ENCODE measurements at regions not wholly inside any gene's neighbourhood (a gene's known extent, or its start where the extent isn't known, plus 50 kb on each side); places are given as distances from the start of the nearest gene placed in this dataset.
"Not testable (repeated sequence)": the region's sequence is repeated elsewhere in the genome, so short reads cannot be mapped to it uniquely, and the experiment has no call there.

GRCh38 chr2:129188451-129188850, 791.0 kb upstream of the RAB6C start:
- peaks cover 5% of the 10 kb centered on the region for H3K9me3 Mint-ChIP-seq
- no peaks in the 10 kb centered on the region for H3K4me1 Mint-ChIP-seq
- H3K27ac Mint-ChIP-seq = no peak overlapping the region
- H3K36me3 Mint-ChIP-seq = no peaks in the 10 kb centered on the region
- H3K4me3 Mint-ChIP-seq = no peak overlapping the region
- DNase-seq (ENCODE audit: low spot score in 2 of 2) (no peak), ATAC-seq (no peak)

GRCh38 chr2:129189617-129190319, 789.7 kb upstream of the RAB6C start:
- Mint-ChIP-seq H3K9me3 (peaks cover 5% of the 10 kb centered on the region), H3K36me3 (no peaks in the 10 kb centered on the region), H3K4me3 (no peak overlapping the region), H3K4me1 (no peaks in the 10 kb centered on the region), H3K27ac (no peak overlapping the region)
- ATAC-seq = no peak
- DNase-seq (ENCODE audit: low spot score in 2 of 2) = no peak

- Mint-ChIP-seq H3K36me3 (no peaks in the 10 kb centered on the region), H3K4me3 (no peak overlapping the region), H3K9me3 (peaks cover 5% of the 10 kb centered on the region), H3K27ac (no peak overlapping the region), H3K4me1 (no peaks in the 10 kb centered on the region)
- ATAC-seq = no peak
- no peak for DNase-seq (ENCODE audit: low spot score in 2 of 2)
Observed at GRCh38 chr2:129190494-129190893, 789.0 kb upstream of the RAB6C start.

- H3K4me1 Mint-ChIP-seq = no peaks in the 10 kb centered on the region
- no peak overlapping the region for H3K27ac Mint-ChIP-seq
- DNase-seq (ENCODE audit: low spot score in 2 of 2) (no peak), ATAC-seq (no peak)
- no peak overlapping the region for H3K4me3 Mint-ChIP-seq
- H3K9me3 Mint-ChIP-seq = peaks cover 5% of the 10 kb centered on the region
- H3K36me3 Mint-ChIP-seq = no peaks in the 10 kb centered on the region
Observed at GRCh38 chr2:129191530-129191929, 787.9 kb upstream of the RAB6C start.

- Mint-ChIP-seq H3K27ac (no peak overlapping the region), H3K9me3 (peaks cover 5% of the 10 kb centered on the region), H3K4me3 (no peak overlapping the region), H3K4me1 (no peaks in the 10 kb centered on the region), H3K36me3 (no peaks in the 10 kb centered on the region)
- ATAC-seq (no peak), DNase-seq (ENCODE audit: low spot score in 2 of 2) (no peak)
Observed at GRCh38 chr2:129192117-129192516, 787.3 kb upstream of the RAB6C start.

DNA sequence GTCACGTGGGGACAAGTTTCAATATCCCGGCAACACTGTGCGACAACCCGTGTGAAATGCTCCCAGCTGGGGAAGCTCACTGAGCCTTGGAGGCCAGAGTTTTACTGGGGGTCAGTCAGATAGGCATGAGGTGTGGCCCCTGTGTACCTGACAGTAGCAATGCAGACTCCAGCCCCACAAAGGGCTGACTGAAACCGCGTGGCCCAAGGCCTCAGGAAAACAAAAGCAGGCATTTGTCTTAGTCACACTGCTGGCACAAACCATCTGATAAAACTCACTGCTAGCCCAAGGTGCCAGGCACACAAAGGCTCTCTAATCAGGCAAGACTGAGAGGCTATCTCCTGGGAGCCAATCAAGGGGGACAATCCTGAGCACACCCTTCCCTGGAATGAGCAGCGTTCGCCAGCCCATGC, 786.6 kb upstream of the RAB6C start:
- ATAC-seq (no peak), DNase-seq (ENCODE audit: low spot score in 2 of 2) (no peak)
- Mint-ChIP-seq H3K4me3 (no peak overlapping the region), H3K9me3 (peaks cover 5% of the 10 kb centered on the region), H3K27ac (no peak overlapping the region), H3K4me1 (no peaks in the 10 kb centered on the region), H3K36me3 (no peaks in the 10 kb centered on the region)

DNA sequence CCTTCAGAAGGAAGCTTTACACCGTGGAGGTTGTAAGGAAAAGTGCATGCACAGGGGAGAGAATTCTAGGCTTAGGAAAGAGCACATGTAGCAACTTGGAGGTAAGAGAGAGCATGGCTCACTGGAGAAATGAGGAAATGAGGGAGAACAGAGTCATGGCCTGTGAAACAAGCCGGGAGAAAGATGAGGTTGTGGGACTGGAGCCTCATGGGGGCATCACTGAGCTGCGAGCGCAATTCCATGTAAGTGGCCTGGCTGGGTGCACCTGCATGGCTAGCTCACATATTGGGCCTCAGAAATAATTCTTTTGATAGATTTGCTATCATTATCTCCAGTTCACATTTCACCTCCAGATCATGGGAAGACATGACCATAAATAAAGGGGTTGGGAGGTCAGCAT, 785.5 kb upstream of the RAB6C start:
- Mint-ChIP-seq H3K27ac (no peak overlapping the region), H3K4me1 (no peaks in the 10 kb centered on the region), H3K36me3 (no peaks in the 10 kb centered on the region), H3K9me3 (peaks cover 4% of the 10 kb centered on the region), H3K4me3 (no peak overlapping the region)
- DNase-seq (ENCODE audit: low spot score in 2 of 2) (no peak), ATAC-seq (no peak)

GRCh38 chr2:129199501-129199900, 780.0 kb upstream of the RAB6C start:
- H3K36me3 Mint-ChIP-seq = no peaks in the 10 kb centered on the region
- DNase-seq (ENCODE audit: low spot score in 2 of 2) (no peak), ATAC-seq (no peak)
- no peak overlapping the region for H3K27ac Mint-ChIP-seq
- no peaks in the 10 kb centered on the region for H3K4me1 Mint-ChIP-seq
- H3K4me3 Mint-ChIP-seq = no peak overlapping the region
- no peaks in the 10 kb centered on the region for H3K9me3 Mint-ChIP-seq

- H3K4me3 Mint-ChIP-seq = no peak overlapping the region
- no peak for DNase-seq (ENCODE audit: low spot score in 2 of 2)
- no peaks in the 10 kb centered on the region for H3K36me3 Mint-ChIP-seq
- H3K27ac Mint-ChIP-seq = no peak overlapping the region
- ATAC-seq = no peak
- no peaks in the 10 kb centered on the region for H3K4me1 Mint-ChIP-seq
- H3K9me3 Mint-ChIP-seq = peaks cover 3% of the 10 kb centered on the region
Observed at GRCh38 chr2:129201696-129202095, 777.8 kb upstream of the RAB6C start.

DNA sequence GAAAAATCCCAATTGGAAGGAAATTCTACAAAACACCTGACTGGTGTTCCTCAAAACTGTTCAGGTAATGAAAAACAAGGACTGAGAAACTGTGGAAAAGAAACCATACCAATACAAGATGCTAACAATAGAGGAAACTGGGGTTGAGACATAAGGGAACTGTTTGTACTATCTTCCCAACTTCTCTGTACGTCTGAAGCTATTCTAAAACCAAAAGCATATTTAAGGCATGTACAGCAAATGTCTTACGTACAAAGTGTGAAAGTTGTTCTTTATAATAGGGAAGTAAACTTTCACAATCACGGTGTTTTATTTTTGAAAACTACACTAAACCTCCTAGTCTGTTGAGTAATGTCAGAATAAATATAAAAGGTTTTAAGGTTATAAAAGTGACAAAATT, 776.1 kb upstream of the RAB6C start:
- no peaks in the 10 kb centered on the region for H3K36me3 Mint-ChIP-seq
- DNase-seq (ENCODE audit: low spot score in 2 of 2) = no peak
- ATAC-seq = no peak
- H3K4me3 Mint-ChIP-seq = no peak overlapping the region
- H3K9me3 Mint-ChIP-seq = peaks cover 3% of the 10 kb centered on the region
- no peak overlapping the region for H3K27ac Mint-ChIP-seq
- H3K4me1 Mint-ChIP-seq = no peaks in the 10 kb centered on the region

DNA sequence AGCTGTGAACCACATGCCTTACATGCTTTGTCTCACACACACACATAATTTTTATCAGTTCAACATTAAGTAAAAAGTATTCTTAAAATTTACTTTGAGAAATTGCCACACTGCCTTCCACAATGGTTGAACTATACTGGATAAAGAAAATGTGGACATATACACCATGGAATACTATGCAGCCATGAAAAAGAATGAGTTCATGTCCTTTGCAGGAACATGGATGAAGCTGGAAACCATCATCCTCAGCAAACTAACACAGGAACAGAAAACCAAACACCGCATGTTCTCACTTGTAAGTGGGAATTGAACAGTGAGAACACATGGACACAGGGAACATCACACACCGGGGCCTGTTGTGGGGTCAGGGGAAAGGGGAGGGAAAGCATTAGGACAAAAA, 774.9 kb upstream of the RAB6C start:
- not testable (repeated sequence) for H3K36me3 Mint-ChIP-seq

GRCh38 chr2:129205176-129205575, 774.3 kb upstream of the RAB6C start:
- no peak overlapping the region for H3K4me3 Mint-ChIP-seq

More for the DNA sequence above, 774.9 kb upstream of the RAB6C start:
- H3K27ac Mint-ChIP-seq; DNase-seq (ENCODE audit: low spot score in 2 of 2); H3K4me3 Mint-ChIP-seq; ATAC-seq; H3K4me1 Mint-ChIP-seq; H3K9me3 Mint-ChIP-seq: not testable (repeated sequence)

DNA sequence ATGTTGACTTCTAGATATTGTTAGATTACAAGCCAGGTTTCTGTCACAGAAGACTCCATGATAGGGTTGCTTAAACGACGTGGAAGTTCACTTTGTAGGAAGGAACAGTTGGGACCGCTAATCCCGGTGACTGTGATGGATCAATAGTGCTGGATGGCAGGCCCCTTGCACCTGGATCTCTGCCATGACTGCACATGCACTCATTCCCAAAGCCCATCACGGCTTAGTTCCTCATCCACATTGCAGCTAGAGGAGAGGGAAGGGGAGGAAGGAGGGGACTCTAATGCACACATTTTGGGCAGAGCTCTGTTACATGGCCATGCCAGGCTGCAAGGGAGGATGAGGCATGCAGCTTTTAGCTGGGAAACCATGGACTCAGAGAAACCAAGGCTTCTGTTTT, 773.7 kb upstream of the RAB6C start:
- no peaks in the 10 kb centered on the region for H3K36me3 Mint-ChIP-seq
- DNase-seq (ENCODE audit: low spot score in 2 of 2) = no peak
- H3K9me3 Mint-ChIP-seq = peaks cover 3% of the 10 kb centered on the region
- ATAC-seq = no peak
- no peaks in the 10 kb centered on the region for H3K4me1 Mint-ChIP-seq
- no peak overlapping the region for H3K27ac Mint-ChIP-seq
- no peak overlapping the region for H3K4me3 Mint-ChIP-seq

More at GRCh38 chr2:129205176-129205575, 774.3 kb upstream of the RAB6C start:
- ATAC-seq (no peak), DNase-seq (ENCODE audit: low spot score in 2 of 2) (no peak)
- no peak overlapping the region for H3K27ac Mint-ChIP-seq
- no peaks in the 10 kb centered on the region for H3K36me3 Mint-ChIP-seq
- peaks cover 3% of the 10 kb centered on the region for H3K9me3 Mint-ChIP-seq
- no peaks in the 10 kb centered on the region for H3K4me1 Mint-ChIP-seq

GRCh38 chr2:129212299-129212958, 767.0 kb upstream of the RAB6C start:
- H3K4me1 Mint-ChIP-seq = no peaks in the 10 kb centered on the region
- no peak overlapping the region for H3K27ac Mint-ChIP-seq
- H3K36me3 Mint-ChIP-seq = no peaks in the 10 kb centered on the region

DNA sequence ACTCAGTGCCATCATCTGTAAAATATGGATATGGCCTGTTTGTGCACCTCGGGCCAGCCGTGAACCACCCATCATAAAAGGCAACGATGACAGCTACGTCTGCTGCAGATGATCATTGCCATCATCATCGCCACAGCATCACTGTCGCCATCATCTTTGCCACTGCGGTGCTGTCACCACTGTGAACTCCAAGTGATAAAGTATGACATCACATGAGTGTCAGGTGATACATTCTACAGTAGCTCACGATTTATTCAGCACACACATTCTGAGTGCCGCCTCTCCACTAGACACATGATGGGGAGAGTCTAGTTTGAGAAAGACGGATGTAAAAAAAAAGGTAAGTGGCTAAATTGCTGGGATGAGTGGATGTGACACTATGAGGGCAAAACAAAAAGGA, 755.4 kb upstream of the RAB6C start:
- ATAC-seq = no peak
- Mint-ChIP-seq H3K36me3 (no peaks in the 10 kb centered on the region), H3K27ac (no peak overlapping the region), H3K4me1 (no peaks in the 10 kb centered on the region), H3K9me3 (peaks cover 2% of the 10 kb centered on the region), H3K4me3 (no peak overlapping the region)
- no peak for DNase-seq (ENCODE audit: low spot score in 2 of 2)

More at GRCh38 chr2:129212299-129212958, 767.0 kb upstream of the RAB6C start:
- no peak for ATAC-seq
- H3K9me3 Mint-ChIP-seq = no peaks in the 10 kb centered on the region
- H3K4me3 Mint-ChIP-seq = no peak overlapping the region
- no peak for DNase-seq (ENCODE audit: low spot score in 2 of 2)

GRCh38 chr2:129224486-129224885, 755.0 kb upstream of the RAB6C start:
- Mint-ChIP-seq H3K4me3 (no peak overlapping the region), H3K27ac (no peak overlapping the region), H3K36me3 (no peaks in the 10 kb centered on the region)

More at GRCh38 chr2:129224486-129224885, 755.0 kb upstream of the RAB6C start:
- no peak for ATAC-seq
- DNase-seq (ENCODE audit: low spot score in 2 of 2) = no peak
- Mint-ChIP-seq H3K4me1 (no peaks in the 10 kb centered on the region), H3K9me3 (peaks cover 2% of the 10 kb centered on the region)

Measured in stimulated activated effector memory CD8-positive, alpha-beta T cell treated with anti-CD3 and anti-CD28 coated beads, Interleukin-12 subunit alpha, Interleukin-12 subunit beta, amount 100 ng/mL, for 72 hours (primary cell).